Adipocyte (in vitro differentiated cells): ENCODE measurements at regions not wholly inside any gene's neighbourhood (a gene's known extent, or its start where the extent isn't known, plus 50 kb on each side); places are given as distances from the start of the nearest gene placed in this dataset.
"Not testable (repeated sequence)": the region's sequence is repeated elsewhere in the genome, so short reads cannot be mapped to it uniquely, and the experiment has no call there.

Experiments
- DNase-seq: peaks from one replicate; pipeline ENCODE4 v3.0.0-alpha.2; 2015; ENCODE audit warnings: low read depth
- H3K27me3 ChIP-seq: replicated peaks from 2 replicates; pipeline ENCODE4 v1.7.0; 2013; ENCODE audit warnings: mild to moderate bottlenecking, low read length, moderate library complexity; ENCODE audit not compliant: control insufficient read depth, insufficient read depth
- H3K36me3 ChIP-seq: 2 replicates; pipeline ENCODE4 v1.7.0; 2013; ENCODE audit warnings: low read length, mild to moderate bottlenecking, moderate library complexity; ENCODE audit not compliant: control insufficient read depth, insufficient read depth, severe bottlenecking
- H3K4me1 ChIP-seq: 2 replicates; pipeline ENCODE4 v1.7.0; 2013; ENCODE audit warnings: mild to moderate bottlenecking, low read length, moderate library complexity; ENCODE audit not compliant: control insufficient read depth, insufficient read depth
- H3K4me3 ChIP-seq: 2 replicates; pipeline ENCODE4 v1.7.0; 2013; ENCODE audit warnings: mild to moderate bottlenecking, low read length, moderate library complexity
- H3K9ac ChIP-seq: 2 replicates; pipeline ENCODE4 v1.7.0; 2013; ENCODE audit warnings: mild to moderate bottlenecking, low read length, moderate library complexity
- H3K9me3 ChIP-seq: 2 replicates; pipeline ENCODE4 v1.7.0; 2013; ENCODE audit warnings: mild to moderate bottlenecking, low read length, moderate library complexity; ENCODE audit not compliant: control insufficient read depth

GRCh38 chr7:153991471-153991870, 60.7 kb upstream of the DPP6 start:
- H3K36me3 ChIP-seq, H3K4me3 ChIP-seq, DNase-seq, H3K27me3 ChIP-seq, H3K9me3 ChIP-seq, H3K4me1 ChIP-seq, H3K9ac ChIP-seq: not testable (repeated sequence)

GRCh38 chr7:153993402-153993801, 58.8 kb upstream of the DPP6 start:
- not testable (repeated sequence) for H3K4me1 ChIP-seq, H3K9me3 ChIP-seq, DNase-seq, H3K36me3 ChIP-seq, H3K27me3 ChIP-seq, H3K4me3 ChIP-seq, H3K9ac ChIP-seq

- not testable (repeated sequence) for H3K27me3 ChIP-seq, H3K36me3 ChIP-seq, H3K9ac ChIP-seq, H3K9me3 ChIP-seq, DNase-seq, H3K4me1 ChIP-seq, H3K4me3 ChIP-seq
Observed at GRCh38 chr7:153998896-153999295, 53.3 kb upstream of the DPP6 start.
